ENCODE measurements at regions not wholly inside any gene's neighbourhood (a gene's known extent, or its start where the extent isn't known, plus 50 kb on each side); places are given as distances from the start of the nearest gene placed in this dataset.

GRCh38 chr11:127596433-127596832, 595.9 kb upstream of the KIRREL3 start:
- no peak overlapping the region for H3K4me3 ChIP-seq (replicated peaks; ENCODE audit: low read depth, low read length)
- DNase-seq (ENCODE audit: low read depth): no peak
- TF ChIP-seq, protein P1, sequence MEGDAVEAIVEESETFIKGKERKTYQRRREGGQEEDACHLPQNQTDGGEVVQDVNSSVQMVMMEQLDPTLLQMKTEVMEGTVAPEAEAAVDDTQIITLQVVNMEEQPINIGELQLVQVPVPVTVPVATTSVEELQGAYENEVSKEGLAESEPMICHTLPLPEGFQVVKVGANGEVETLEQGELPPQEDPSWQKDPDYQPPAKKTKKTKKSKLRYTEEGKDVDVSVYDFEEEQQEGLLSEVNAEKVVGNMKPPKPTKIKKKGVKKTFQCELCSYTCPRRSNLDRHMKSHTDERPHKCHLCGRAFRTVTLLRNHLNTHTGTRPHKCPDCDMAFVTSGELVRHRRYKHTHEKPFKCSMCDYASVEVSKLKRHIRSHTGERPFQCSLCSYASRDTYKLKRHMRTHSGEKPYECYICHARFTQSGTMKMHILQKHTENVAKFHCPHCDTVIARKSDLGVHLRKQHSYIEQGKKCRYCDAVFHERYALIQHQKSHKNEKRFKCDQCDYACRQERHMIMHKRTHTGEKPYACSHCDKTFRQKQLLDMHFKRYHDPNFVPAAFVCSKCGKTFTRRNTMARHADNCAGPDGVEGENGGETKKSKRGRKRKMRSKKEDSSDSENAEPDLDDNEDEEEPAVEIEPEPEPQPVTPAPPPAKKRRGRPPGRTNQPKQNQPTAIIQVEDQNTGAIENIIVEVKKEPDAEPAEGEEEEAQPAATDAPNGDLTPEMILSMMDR (IDR thresholded peaks at IDR 0.05; ENCODE audit: low read length, missing control alignments): no peak

DNA sequence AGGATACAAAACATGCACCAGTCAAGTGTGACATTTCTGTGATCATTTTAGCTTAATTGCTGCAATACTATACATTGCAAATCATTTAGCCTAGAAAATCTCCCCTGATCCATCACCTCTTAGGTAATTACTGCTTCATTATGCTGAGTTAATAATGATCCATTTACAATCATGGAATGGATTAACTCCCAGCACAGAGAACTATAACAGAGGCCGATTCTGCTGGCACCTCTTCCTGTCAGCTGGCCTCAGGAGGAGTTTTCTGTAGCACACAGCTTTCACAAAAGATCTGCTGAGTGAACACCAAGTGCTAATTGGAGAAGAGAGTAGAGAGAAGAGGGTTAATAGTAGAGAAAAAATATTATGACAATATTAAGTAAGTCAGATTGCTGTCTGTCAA, 591.8 kb upstream of the KIRREL3 start:
- no peak overlapping the region for H3K4me3 ChIP-seq (replicated peaks; ENCODE audit: low read depth, low read length)
- no peak for DNase-seq (ENCODE audit: low read depth)
- TF ChIP-seq, protein P1 (IDR thresholded peaks at IDR 0.05; ENCODE audit: low read length, missing control alignments): no peak

- H3K4me3 ChIP-seq (replicated peaks; ENCODE audit: low read depth, low read length): no peak overlapping the region
- DNase-seq (ENCODE audit: low read depth): no peak
- TF ChIP-seq, protein P1 (IDR thresholded peaks at IDR 0.05; ENCODE audit: low read length, missing control alignments): no peak
Observed at GRCh38 chr11:127590314-127590713, 589.7 kb upstream of the KIRREL3 start.

DNA sequence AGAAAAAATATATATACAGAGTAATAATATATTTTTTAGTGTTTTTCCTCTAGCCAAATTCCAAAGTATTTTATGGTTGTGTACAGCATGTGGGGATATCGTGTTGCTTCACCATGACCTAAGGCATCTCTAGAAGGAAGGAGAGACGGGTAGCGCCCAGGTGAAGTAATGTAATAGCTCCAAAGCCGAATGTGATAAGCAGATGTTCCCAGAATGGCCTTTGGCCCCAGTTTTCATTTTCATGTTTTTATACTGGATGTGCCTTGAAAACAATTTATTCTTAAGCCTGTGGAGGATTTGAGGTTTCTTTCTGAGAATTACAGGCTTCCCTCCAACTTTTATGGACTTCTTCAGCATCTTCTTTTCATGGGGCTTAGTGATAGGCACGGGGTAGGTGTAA, 587.9 kb upstream of the KIRREL3 start:
- H3K4me3 ChIP-seq (replicated peaks; ENCODE audit: low read depth, low read length): no peak overlapping the region
- no peak for DNase-seq (ENCODE audit: low read depth)
- TF ChIP-seq, protein P1 (IDR thresholded peaks at IDR 0.05; ENCODE audit: low read length, missing control alignments): no peak

DNA sequence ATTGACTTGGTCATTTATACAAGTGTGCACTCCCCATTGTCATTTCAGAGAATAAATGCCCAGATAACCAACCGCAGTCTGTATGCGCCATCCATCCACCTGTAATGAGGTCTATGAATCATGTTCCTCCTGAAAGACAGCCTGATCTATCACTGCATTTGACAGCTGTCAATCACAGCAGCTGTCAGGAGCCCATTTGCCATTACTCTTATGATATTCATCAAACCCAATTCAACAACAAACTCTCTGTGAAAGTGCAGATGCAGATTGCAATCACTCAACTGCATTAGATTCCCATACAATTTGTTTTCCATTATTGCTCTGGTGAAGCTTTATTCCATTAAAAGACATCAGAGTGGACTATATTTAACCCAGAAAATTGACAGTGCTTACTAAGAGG, 586.9 kb upstream of the KIRREL3 start:
- no peak for DNase-seq (ENCODE audit: low read depth)
- TF ChIP-seq, protein P1 (IDR thresholded peaks at IDR 0.05; ENCODE audit: low read length, missing control alignments): no peak
- no peak overlapping the region for H3K4me3 ChIP-seq (replicated peaks; ENCODE audit: low read depth, low read length)

- H3K4me3 ChIP-seq (replicated peaks; ENCODE audit: low read depth, low read length): no peak overlapping the region
- TF ChIP-seq, protein P1 (IDR thresholded peaks at IDR 0.05; ENCODE audit: low read length, missing control alignments): no peak
- DNase-seq (ENCODE audit: low read depth): no peak
Observed at GRCh38 chr11:127576210-127576609, 575.6 kb upstream of the KIRREL3 start.

DNA sequence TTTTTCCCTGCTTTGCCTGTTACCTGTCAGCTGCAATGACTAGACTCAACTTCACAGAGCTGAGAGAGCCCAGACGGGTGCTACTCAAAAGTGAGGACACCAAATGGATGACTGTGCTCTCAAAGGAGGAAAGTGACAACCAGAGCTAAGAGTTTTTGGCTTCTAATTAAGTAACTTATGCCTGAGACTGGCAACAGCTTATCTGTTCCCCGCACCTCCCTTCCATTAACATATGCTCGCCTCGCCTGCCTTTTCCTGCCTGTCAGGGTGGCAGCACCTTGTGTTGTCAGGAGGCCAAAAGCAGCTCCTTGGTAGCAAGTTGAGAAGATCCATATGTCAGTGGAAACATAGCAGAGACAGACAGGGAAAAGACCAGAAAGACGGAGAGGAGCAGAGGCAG, 573.9 kb upstream of the KIRREL3 start:
- no peak overlapping the region for H3K4me3 ChIP-seq (replicated peaks; ENCODE audit: low read depth, low read length)
- DNase-seq (ENCODE audit: low read depth): no peak
- TF ChIP-seq, protein P1 (IDR thresholded peaks at IDR 0.05; ENCODE audit: low read length, missing control alignments): no peak

Data from fibroblast of pulmonary artery (primary cell).